ENCODE measurements at regions not wholly inside any gene's neighbourhood (a gene's known extent, or its start where the extent isn't known, plus 50 kb on each side); places are given as distances from the start of the nearest gene placed in this dataset.

DNA sequence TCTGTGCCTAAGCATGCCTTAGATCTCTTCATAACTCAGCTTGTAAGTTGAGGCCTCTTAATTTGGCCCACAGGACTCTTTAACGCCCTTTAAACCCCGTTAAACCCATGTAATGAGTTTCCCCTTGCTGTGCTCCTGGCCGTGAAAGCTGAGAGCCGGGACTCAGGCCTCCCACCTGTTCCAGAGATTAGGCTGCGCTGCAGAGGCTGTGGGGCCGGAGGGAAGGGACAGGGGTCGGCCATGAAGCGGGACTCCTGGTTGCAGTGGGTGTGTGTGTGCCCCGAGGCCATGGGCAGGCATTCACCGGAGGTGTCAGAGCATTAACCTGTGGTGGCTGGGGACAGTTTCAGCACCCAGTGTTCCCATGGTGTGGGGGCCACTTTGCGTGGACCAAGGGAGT, 150.8 kb upstream of the IRX3 start:
- DNase-seq, result no peak

DNA sequence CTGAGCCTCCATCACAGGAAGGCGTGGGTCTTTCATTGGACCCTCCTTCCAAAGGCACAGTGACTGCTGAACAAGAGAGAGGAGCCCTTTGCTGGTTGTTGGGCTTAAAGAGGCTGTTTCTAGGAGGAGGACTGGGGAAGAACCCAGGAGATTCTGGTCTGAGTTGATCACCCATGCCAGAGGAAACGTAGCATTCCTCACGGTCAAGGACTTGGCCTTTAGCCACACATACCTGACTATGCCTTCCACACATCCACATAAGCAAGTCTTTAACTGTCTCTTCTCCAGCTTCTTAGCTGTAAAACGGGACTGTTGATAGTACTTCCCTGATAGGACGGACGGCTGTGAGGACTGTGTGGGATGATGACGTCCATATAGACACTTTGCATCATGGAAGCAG, 149.8 kb upstream of the IRX3 start:
- no peak for DNase-seq

DNA sequence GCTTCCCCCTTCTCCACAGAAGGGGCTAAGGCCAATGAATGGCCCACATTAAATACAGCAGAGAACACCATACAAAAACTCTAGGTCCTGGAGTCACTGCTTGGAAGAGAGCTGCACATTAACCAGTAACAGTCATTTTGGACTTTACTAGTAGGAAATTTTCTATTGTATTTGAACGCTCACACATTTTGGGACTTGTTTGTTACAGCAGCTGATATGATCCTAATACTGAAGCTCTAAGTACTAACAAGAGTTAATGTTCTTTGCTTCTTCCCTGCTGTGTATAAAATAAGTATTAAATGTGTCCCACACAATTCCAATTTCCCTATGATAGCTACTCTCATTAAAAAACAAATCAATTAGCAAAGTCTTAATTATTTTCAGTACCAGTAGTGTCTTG, 148.3 kb upstream of the IRX3 start:
- DNase-seq, result no peak

GRCh38 chr16:54432897-54433229, 146.3 kb upstream of the IRX3 start:
- no peak for DNase-seq

DNA sequence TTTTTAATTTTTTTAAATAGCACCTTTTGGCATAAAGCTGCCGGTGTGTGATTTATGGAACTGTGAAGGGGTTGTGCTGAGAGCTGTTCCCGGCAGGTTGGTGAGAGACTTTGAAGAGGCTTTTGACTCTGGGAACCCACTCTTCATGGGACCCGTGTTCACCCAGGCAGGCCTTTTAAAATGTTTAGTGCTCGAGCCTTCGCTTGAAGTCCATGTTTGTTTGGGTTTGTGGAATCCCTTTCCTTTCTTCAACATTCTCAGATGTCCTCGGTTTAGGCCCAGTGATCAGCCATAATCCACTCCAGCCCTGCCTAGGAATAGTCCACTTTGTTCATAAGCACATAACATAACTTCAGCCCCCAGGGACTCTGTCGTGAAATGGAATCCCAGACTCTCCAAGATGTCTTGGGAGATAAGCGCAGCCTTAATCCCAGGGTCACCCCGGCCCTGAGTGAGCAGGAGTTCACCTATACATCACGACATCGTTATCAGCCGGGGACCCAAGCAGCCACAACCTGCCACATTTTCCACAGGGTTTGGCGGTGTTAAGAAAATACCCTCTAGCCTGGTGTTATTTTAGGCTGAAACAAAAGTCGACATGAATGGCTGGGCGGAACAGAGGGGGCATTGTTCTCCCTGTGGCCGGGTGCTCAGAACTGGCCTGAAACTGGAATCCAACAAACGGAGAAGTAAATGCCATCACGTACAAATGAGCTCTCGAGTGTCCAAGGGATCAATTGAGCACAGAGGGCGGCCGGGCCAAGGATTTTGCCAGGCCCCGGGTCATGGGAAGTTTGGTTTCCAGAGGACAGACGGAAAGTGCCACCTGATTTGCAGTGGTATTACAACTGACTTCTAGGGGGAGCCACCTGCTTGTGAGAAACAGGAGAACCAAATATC, 145.7 kb upstream of the IRX3 start:
- DNase-seq, result peak; percentile 41

- DNase-seq, result peak; percentile 81
Observed at GRCh38 chr16:54431041-54431996, 144.7 kb upstream of the IRX3 start.

- peak; percentile 83 for DNase-seq
Observed at GRCh38 chr16:54430491-54431030, 144.0 kb upstream of the IRX3 start.

DNA sequence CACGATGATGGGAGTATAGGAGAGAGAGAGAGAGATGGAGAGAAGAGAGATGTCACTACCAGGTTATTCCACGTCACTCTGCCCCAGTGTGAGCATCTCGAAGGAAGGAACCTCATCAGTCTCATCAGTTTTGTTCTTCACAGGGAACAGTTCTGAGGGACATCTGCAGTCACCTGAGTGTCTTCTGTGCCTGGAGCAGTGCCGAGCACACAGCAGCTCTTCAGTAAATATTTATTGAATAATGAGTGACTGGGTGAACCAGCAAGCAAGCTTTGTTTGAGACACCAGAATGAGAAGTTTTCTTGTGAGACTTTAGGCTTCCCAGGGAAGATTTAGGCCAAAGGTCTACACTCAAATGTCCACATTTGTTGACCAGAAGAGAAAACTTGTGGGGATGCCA, 142.4 kb upstream of the IRX3 start:
- no peak for DNase-seq

DNA sequence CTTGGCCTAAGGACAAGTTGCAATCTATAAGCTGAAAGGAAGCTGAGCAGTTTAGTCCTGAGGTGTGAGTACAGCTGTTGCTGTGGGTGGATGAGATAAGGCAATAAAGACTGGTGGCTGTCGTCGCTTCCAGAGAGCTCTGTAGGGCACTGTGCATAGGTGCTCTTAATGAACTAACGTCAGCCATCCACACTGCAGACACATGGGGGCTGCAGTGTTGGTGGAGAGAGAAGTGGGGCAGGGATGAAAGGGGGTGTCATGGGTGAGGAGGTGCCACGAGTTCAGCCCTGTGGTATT, 139.9 kb upstream of the IRX3 start:
- no peak for DNase-seq

DNA sequence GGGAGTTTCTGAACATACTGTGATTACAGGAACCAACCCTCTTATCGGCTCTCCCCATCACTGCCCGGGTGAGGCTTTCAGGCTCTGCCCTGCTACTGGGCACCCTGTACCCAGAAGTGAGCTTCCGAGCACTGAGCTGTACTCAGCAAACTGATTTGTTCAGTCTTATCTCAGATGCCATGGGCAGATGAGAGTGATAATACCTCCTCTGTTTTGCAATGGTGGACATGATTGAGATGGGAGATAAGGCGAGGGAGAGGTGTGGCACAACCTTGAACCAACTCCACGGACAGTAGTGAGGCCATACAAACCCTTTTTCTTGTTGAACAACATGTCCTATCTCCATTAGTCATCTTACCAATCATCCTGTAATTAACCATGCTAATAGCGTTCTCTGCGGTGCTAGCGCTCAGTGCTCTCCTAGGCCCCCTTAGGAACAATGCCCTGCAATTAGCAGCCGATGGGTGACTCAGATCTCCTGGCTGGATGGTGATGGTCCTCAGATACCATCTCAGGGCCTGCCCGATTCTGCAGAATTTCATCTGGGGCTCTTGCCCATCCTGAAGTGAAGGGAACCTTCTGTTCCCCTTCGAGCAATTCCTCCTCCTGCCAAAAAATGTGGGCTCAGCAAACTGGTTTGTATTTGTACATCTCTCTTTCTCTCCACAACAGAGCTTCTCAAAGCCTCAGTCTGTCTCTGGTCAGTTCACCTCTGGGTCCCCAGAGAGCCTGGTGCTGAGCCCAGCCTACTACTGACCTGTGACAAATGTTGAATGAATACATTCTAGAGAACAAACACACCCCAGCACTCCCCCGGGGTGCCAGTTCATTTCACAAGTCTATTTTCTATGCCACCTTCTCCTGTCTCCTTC, 139.3 kb upstream of the IRX3 start:
- DNase-seq, result no peak

GRCh38 chr16:54425068-54425467, 138.5 kb upstream of the IRX3 start:
- no peak for DNase-seq

DNA sequence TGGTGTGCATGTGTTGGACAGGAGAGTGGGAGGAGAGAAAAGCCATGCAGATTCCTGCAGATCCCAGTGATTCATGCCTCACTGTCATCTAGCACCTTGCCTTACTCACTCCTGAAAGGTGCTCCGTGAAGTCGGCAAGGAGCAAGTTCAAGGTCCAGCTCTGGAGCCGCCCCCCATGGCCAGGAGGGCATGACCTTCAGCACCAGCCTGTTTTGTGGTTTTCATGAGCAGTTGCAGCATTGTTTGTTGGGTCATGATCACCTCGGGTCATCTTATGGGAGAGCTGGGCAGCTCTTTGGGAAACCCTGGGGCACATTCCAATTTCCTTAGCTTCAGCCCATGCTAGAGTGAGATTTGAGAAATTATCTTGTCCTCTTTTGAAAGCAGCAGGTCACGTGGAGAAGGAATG, 137.5 kb upstream of the IRX3 start:
- DNase-seq, result no peak

GRCh38 chr16:54422569-54422978, 136.0 kb upstream of the IRX3 start:
- no peak for DNase-seq

DNA sequence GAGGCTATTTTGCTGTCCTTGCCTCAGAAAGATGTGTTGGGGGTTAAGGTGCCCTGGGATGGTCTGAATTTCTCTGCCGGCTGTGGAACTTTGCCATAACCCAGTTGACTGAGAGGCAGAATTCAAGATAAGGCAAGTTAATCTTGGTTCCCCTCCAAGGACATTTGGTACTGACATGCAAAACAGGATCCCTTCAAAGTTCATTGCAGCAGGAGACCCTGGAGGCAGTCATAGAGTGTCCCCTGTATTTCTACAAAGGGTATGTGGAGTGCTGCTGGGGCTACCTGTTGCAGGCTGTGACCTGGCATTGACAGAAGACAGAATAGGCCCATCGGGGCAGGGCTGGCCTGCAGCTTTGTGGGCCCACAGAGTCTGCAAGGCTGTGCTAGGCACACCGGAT, 135.6 kb upstream of the IRX3 start:
- no peak for DNase-seq

DNA sequence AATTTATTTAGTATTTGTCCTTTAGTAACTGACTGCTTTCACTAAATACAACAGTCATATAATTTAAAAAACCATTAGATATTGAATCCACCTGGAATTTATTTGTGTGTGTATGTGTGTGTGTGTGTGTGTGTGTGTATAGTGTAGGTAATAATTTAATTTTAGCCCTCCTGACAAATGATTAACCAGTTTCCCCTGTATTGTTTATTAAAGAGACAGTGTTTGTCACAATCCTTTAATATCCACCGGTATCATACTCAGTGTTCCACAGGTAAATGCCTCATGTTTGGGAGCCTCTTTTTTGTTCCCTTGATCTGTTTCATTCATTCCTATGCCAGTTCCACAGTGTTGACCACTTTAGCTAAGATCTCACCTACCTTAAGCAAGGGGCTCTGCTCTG, 134.6 kb upstream of the IRX3 start:
- DNase-seq, result no peak

GRCh38 chr16:54418903-54419302, 132.3 kb upstream of the IRX3 start:
- no peak for DNase-seq

GRCh38 chr16:54417384-54417783, 130.8 kb upstream of the IRX3 start:
- no peak for DNase-seq

DNA sequence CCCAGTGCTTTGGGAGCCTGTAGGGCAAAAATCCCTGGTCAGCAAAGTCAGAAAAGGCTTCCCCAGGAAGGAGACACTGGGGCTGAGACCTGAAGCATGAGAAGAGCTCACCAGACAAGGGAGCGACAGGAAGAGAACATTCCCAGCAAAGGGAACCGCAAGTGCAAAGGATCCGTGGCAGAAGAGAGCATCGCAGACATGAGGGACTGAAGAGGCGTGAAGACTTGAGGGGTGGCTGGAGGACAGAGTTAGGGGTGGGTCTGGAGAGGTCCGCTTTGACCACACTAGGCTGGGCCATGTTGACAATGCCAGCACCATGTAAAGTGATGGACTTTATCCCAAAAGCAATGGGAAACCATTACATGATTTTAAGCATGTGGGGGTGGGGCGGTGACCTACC, 128.1 kb upstream of the IRX3 start:
- DNase-seq, result no peak

DNA sequence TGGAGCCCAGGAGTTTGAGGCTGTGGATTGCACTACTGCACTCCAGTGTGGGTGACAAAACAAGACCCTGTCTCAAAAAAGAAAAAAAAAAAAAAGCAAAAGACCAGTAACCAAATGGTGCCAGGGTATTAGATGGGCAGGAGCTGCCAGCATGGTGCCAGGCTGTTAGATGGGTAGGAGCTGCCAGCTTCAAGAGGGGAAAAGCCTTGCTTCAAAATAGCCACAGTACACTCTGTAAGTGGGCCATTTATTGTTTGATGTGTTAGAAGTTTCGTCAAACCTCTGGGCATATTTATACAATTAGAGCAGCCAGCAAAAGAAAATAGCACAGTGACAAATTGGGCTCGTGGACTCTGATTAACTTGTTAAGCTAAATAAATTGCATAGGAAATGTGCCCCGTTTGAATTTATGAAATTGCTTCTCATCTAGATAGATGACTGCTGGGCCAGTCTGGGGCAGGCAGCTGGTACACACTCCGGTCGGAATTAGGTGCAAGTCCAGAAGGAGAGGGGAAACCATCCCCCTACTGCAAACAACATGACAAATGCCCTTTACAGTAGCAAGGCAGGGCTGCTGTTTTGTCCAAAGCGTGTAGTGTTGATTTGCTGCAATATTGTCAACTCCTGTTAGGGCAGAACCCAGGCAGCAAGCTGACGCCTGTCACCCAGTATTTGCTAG, 126.3 kb upstream of the IRX3 start:
- DNase-seq, result no peak

DNA sequence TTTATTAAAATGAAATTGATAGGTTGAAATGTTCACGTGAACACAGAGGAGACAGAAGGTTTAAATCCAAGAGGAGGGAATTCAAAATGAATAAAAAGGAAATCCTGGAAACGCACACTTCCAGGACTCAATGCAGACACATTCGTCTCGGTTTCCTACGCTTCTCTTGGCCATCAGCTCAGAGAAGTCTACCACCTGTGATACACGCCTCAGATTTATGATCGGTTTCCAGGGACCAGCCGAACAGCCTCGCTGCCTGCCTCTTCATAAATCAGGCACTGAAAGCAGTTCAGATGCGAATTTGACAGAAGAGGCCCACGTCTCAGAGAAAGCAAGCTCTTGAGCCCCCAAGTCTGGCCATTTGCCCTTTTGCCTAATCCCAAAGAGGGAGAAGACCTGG, 125.5 kb upstream of the IRX3 start:
- DNase-seq, result no peak

DNA sequence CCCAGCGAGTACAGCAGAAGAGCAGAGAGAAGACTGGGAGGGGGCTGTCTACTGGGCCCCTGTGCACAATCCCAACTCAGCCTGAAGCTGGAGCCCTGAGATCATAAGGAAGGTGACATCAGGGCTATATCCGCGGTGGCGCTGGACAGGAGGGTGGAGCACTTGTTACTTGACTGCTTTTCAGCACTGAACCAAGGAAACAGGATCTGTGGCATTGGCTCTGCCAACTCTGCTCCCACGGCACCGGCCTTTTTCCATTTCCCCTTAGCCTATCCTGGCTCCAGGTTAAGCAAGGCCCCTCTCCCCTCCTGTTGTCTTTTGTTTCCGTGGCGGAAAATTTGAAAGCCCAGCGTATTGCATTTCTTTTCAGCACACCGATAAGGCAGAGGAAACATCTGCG, 125.0 kb upstream of the IRX3 start:
- DNase-seq, result no peak

GRCh38 chr16:54409982-54410381, 123.4 kb upstream of the IRX3 start:
- DNase-seq, result no peak
